ENCODE measurements at regions not wholly inside any gene's neighbourhood (a gene's known extent, or its start where the extent isn't known, plus 50 kb on each side); places are given as distances from the start of the nearest gene placed in this dataset.

- peaks cover 34% of the 10 kb centered on the region for H3K4me1 ChIP-seq (ENCODE audit: control insufficient read depth, insufficient read depth, low read length)
- H3K27ac ChIP-seq (ENCODE audit: low read depth, low read length): peak overlapping the region; percentile 68
- H3K4me3 ChIP-seq (ENCODE audit: low read depth, low read length): peak overlapping the region; percentile 33; the same call in 1 of the 2 replicates
- no peaks in the 10 kb centered on the region for H3K9me3 ChIP-seq (ENCODE audit: control insufficient read depth, insufficient read depth, low read length)
- H3K36me3 ChIP-seq (ENCODE audit: control insufficient read depth, insufficient read depth, low read length): no peaks in the 10 kb centered on the region
- no peak overlapping the region for H3K9ac ChIP-seq (ENCODE audit: low read depth, low read length)
- no peaks in the 10 kb centered on the region for H3K27me3 ChIP-seq (ENCODE audit: control insufficient read depth, insufficient read depth, low read length)
These were observed 71.0 kb downstream of the UCHL1 start for GRCh38 chr4:41327770-41328169.

- Histone ChIP-seq H3K27ac (ENCODE audit: low read depth, low read length) (no peak overlapping the region), H3K27me3 (ENCODE audit: control insufficient read depth, insufficient read depth, low read length) (no peaks in the 10 kb centered on the region)
These were observed 72.6 kb downstream of the UCHL1 start for GRCh38 chr4:41329361-41329760.

GRCh38 chr4:41331224-41331623 is 74.5 kb downstream of the UCHL1 start:
- H3K27ac ChIP-seq (ENCODE audit: low read depth, low read length): no peak overlapping the region
- H3K4me3 ChIP-seq (ENCODE audit: low read depth, low read length): no peak overlapping the region
- H3K9me3 ChIP-seq (ENCODE audit: control insufficient read depth, insufficient read depth, low read length): no peaks in the 10 kb centered on the region
- peaks cover 25% of the 10 kb centered on the region for H3K4me1 ChIP-seq (ENCODE audit: control insufficient read depth, insufficient read depth, low read length)
- H3K9ac ChIP-seq (ENCODE audit: low read depth, low read length): no peak overlapping the region
- H3K36me3 ChIP-seq (ENCODE audit: control insufficient read depth, insufficient read depth, low read length): no peaks in the 10 kb centered on the region
- no peaks in the 10 kb centered on the region for H3K27me3 ChIP-seq (ENCODE audit: control insufficient read depth, insufficient read depth, low read length)

More at GRCh38 chr4:41329361-41329760, 72.6 kb downstream of the UCHL1 start:
- Histone ChIP-seq H3K9ac (ENCODE audit: low read depth, low read length) (no peak overlapping the region), H3K36me3 (ENCODE audit: control insufficient read depth, insufficient read depth, low read length) (no peaks in the 10 kb centered on the region), H3K9me3 (ENCODE audit: control insufficient read depth, insufficient read depth, low read length) (no peaks in the 10 kb centered on the region), H3K4me3 (ENCODE audit: low read depth, low read length) (no peak overlapping the region), H3K4me1 (ENCODE audit: control insufficient read depth, insufficient read depth, low read length) (peaks cover 35% of the 10 kb centered on the region)

DNA sequence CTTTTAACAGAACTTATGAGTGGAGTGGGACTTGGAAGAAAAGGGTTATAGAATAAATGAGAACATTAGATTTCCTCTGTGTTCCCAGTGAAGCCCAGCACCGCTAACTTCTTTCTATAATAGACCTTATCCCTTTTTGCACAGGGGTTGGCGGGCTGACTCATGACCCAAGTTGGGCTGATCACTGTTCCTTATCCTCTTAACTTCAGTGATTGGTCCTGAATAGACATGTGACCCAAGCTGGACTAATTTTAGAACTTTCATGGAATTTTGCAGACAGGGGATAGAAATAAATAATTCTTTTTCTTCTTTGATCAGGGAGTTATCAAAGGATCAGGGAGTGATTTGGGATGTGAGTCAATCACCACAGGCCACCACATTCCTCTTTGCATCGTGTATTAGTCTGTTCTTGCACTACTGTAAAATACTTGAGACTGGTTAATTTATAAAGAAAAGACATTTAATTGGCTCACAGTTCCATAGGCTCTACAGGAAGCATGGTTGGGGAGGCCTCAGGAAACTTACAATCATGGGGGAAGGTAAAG is 75.9 kb downstream of the UCHL1 start:
- Histone ChIP-seq H3K27me3 (ENCODE audit: control insufficient read depth, insufficient read depth, low read length) (no peaks in the 10 kb centered on the region), H3K4me3 (ENCODE audit: low read depth, low read length) (no peak overlapping the region)

DNA sequence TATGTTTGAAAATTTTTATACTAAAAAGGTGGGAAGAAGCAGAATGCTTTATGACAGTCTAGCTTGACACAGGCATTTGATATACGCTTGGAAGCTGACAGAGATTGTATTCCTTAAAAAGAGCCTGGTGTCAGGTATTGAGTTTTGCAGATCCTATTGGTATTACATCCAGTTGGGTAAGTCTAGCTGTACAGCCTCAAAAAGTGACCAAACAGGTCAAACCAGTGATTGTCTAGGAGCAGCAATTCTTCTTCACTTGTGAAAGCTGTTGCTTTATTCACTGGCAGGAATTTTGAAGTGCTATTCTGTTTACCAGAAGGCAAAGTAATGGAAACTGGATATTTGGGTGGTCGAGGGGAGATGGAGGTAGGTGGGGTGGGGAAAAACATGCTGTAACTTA is 77.5 kb downstream of the UCHL1 start:
- H3K4me3 ChIP-seq (ENCODE audit: low read depth, low read length): no peak overlapping the region
- no peak overlapping the region for H3K9ac ChIP-seq (ENCODE audit: low read depth, low read length)
- no peak overlapping the region for H3K27ac ChIP-seq (ENCODE audit: low read depth, low read length)
- H3K9me3 ChIP-seq (ENCODE audit: control insufficient read depth, insufficient read depth, low read length): peaks cover 4% of the 10 kb centered on the region; the same call in 1 of the 2 replicates
- no peaks in the 10 kb centered on the region for H3K36me3 ChIP-seq (ENCODE audit: control insufficient read depth, insufficient read depth, low read length)
- H3K27me3 ChIP-seq (ENCODE audit: control insufficient read depth, insufficient read depth, low read length): no peaks in the 10 kb centered on the region
- H3K4me1 ChIP-seq (ENCODE audit: control insufficient read depth, insufficient read depth, low read length): peaks cover 5% of the 10 kb centered on the region; the same call in 1 of the 2 replicates

More for the DNA sequence above, 75.9 kb downstream of the UCHL1 start:
- Histone ChIP-seq H3K9me3 (ENCODE audit: control insufficient read depth, insufficient read depth, low read length) (no peaks in the 10 kb centered on the region), H3K27ac (ENCODE audit: low read depth, low read length) (no peak overlapping the region), H3K9ac (ENCODE audit: low read depth, low read length) (no peak overlapping the region), H3K4me1 (ENCODE audit: control insufficient read depth, insufficient read depth, low read length) (peaks cover 17% of the 10 kb centered on the region), H3K36me3 (ENCODE audit: control insufficient read depth, insufficient read depth, low read length) (no peaks in the 10 kb centered on the region)

DNA sequence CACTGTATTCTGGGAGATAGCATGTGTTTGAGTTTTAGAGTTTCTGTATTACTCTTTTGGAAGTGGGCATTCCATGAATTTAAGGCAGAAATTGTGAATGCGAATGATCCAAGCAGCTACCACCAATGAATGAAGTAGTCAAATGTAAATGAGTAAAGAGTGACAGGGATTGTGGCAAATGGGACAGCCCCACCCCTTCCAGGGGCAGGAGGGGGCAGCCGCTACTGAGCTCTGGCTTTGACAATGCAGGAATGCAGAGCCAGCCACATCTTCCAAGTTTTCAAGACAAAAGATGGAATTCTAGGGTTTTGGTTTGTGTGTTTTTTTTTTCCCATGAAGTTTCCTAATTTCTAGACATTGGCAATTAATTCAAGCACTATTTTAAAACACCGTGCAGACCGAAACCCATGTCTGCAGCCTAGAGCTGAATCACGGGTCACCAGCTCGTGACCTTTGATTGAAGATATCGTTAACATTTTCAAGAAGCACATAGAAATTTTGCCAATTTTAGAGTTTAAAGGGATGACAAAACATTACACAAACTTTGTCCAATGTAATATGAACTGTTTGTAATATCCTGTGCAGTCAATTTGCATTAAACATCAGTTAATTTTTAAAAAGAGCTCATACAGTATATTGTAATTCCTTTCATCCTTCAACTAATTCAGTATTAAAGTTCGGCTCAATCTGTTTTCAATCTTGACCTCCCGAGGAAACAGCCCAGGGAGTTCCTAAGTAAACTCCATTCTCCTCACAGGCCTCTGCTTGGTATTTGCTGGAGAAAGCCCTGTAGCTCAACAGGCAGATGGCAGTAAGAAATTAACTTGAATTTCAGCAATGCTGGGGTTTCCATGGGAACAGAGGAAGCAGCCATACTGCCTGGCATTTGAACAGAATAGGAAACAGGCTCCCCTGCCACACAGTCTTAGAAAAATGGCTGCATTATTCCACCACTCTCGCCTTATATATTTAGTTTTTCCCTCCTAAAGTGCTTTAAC is 83.4 kb downstream of the UCHL1 start:
- Histone ChIP-seq H3K9me3 (ENCODE audit: control insufficient read depth, insufficient read depth, low read length) (peaks cover 5% of the 10 kb centered on the region; the same call in 1 of the 2 replicates), H3K27ac (ENCODE audit: low read depth, low read length) (peak overlapping the region; percentile 77), H3K9ac (ENCODE audit: low read depth, low read length) (no peak overlapping the region)

GRCh38 chr4:41346306-41347061 is 89.8 kb downstream of the UCHL1 start:
- H3K27me3 ChIP-seq (ENCODE audit: control insufficient read depth, insufficient read depth, low read length): no peaks in the 10 kb centered on the region
- no peak overlapping the region for H3K27ac ChIP-seq (ENCODE audit: low read depth, low read length)
- H3K9ac ChIP-seq (ENCODE audit: low read depth, low read length): no peak overlapping the region
- no peaks in the 10 kb centered on the region for H3K36me3 ChIP-seq (ENCODE audit: control insufficient read depth, insufficient read depth, low read length)
- no peak overlapping the region for H3K4me3 ChIP-seq (ENCODE audit: low read depth, low read length)
- no peaks in the 10 kb centered on the region for H3K4me1 ChIP-seq (ENCODE audit: control insufficient read depth, insufficient read depth, low read length)
- H3K9me3 ChIP-seq (ENCODE audit: control insufficient read depth, insufficient read depth, low read length): peaks cover 9% of the 10 kb centered on the region

More for the DNA sequence above, 83.4 kb downstream of the UCHL1 start:
- Histone ChIP-seq H3K27me3 (ENCODE audit: control insufficient read depth, insufficient read depth, low read length) (no peaks in the 10 kb centered on the region), H3K4me1 (ENCODE audit: control insufficient read depth, insufficient read depth, low read length) (peaks cover 14% of the 10 kb centered on the region), H3K4me3 (ENCODE audit: low read depth, low read length) (no peak overlapping the region), H3K36me3 (ENCODE audit: control insufficient read depth, insufficient read depth, low read length) (no peaks in the 10 kb centered on the region)

GRCh38 chr4:41349021-41349420 is 92.3 kb downstream of the UCHL1 start:
- Histone ChIP-seq H3K27ac (ENCODE audit: low read depth, low read length) (no peak overlapping the region), H3K9ac (ENCODE audit: low read depth, low read length) (no peak overlapping the region), H3K4me1 (ENCODE audit: control insufficient read depth, insufficient read depth, low read length) (no peaks in the 10 kb centered on the region), H3K4me3 (ENCODE audit: low read depth, low read length) (no peak overlapping the region), H3K9me3 (ENCODE audit: control insufficient read depth, insufficient read depth, low read length) (peaks cover 9% of the 10 kb centered on the region), H3K36me3 (ENCODE audit: control insufficient read depth, insufficient read depth, low read length) (no peaks in the 10 kb centered on the region), H3K27me3 (ENCODE audit: control insufficient read depth, insufficient read depth, low read length) (no peaks in the 10 kb centered on the region)

DNA sequence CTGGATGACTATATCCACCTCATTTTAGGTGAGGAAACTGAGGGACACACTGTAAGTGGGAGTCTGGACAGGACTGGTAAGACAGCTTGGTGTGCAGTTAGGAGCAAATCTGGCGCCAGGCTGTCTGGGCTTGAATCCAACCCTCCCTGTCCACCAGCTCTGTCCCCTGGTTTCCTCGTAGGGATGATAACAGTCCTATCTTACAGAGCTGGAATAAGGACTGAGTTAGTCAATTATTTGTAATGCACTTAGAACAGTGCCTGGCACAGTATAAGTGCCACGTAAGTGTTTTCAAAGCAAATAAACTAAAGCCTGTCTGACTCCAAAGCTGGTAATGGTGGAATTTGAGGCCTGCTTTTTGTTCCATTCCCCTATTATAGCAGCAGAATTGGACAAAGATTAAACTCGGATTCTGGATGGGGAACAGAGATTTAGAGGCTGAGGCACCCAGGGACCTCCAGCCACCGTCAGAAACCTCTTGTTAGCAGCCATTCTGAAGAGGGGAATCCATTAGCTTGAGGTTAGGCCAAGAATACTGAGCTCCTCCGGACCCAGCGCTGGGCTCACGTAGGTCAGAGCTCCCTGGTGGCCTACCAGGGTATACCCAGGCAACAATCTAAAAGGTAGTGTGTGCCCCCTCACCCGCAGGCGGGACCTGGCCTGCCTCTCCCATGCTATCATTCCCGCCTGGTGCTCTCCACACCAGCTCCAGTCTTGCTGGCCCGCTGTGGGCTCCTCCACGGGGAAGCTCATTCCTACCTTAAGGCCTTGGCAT is 102.1 kb downstream of the UCHL1 start:
- H3K4me3 ChIP-seq (ENCODE audit: low read depth, low read length): peak overlapping the region; percentile 76; the same call in 1 of the 2 replicates
- H3K27me3 ChIP-seq (ENCODE audit: control insufficient read depth, insufficient read depth, low read length): peaks cover 55% of the 10 kb centered on the region
- no peak overlapping the region for H3K27ac ChIP-seq (ENCODE audit: low read depth, low read length)
- H3K36me3 ChIP-seq (ENCODE audit: control insufficient read depth, insufficient read depth, low read length): no peaks in the 10 kb centered on the region
- no peaks in the 10 kb centered on the region for H3K9me3 ChIP-seq (ENCODE audit: control insufficient read depth, insufficient read depth, low read length)
- H3K9ac ChIP-seq (ENCODE audit: low read depth, low read length): no peak overlapping the region
- H3K4me1 ChIP-seq (ENCODE audit: control insufficient read depth, insufficient read depth, low read length): peaks cover 28% of the 10 kb centered on the region

- H3K9me3 ChIP-seq (ENCODE audit: control insufficient read depth, insufficient read depth, low read length): no peaks in the 10 kb centered on the region
- peaks cover 33% of the 10 kb centered on the region for H3K4me1 ChIP-seq (ENCODE audit: control insufficient read depth, insufficient read depth, low read length)
- no peak overlapping the region for H3K27ac ChIP-seq (ENCODE audit: low read depth, low read length)
- H3K36me3 ChIP-seq (ENCODE audit: control insufficient read depth, insufficient read depth, low read length): no peaks in the 10 kb centered on the region
- peak overlapping the region; percentile 76 for H3K4me3 ChIP-seq (ENCODE audit: low read depth, low read length)
- no peak overlapping the region for H3K9ac ChIP-seq (ENCODE audit: low read depth, low read length)
- peaks cover 60% of the 10 kb centered on the region for H3K27me3 ChIP-seq (ENCODE audit: control insufficient read depth, insufficient read depth, low read length)
These were observed 102.7 kb downstream of the UCHL1 start for GRCh38 chr4:41359422-41359775.

All from HUES48 (cell line).